Head of caudate nucleus (tissue), 42 donors: ENCODE measurements at regions not wholly inside any gene's neighbourhood (a gene's known extent, or its start where the extent isn't known, plus 50 kb on each side); places are given as distances from the start of the nearest gene placed in this dataset.
A peak's percentile ranks its signal among the peaks of the same experiment; 100 is the strongest.

ENCODE experiments used
- DNase-seq, 42 donors: peaks; one replicate each; pipeline versions ENCODE4 v3.0.0 to v3.0.0-alpha.2; 2020 to 2021; ENCODE audit warnings: mixed read lengths in 7 of 42
- intact Hi-C: fragments of 100-400 bp; cut with DNase I; formaldehyde crosslinking; loops from one replicate; pipeline ENCODE4 v1.15.0; 2022

- intact Hi-C loops: no loop called here
- no peak for DNase-seq
Measured at GRCh38 chr11:130629039-130629438, 180.6 kb downstream of the ADAMTS15 start.

GRCh38 chr11:130631119-130631518 is 182.7 kb downstream of the ADAMTS15 start:
- intact Hi-C loops: no loop called here
- no peak for DNase-seq

- intact Hi-C loops: no loop called here
- DNase-seq: no peak
Measured at GRCh38 chr11:130633466-130633865, 185.0 kb downstream of the ADAMTS15 start.

- DNase-seq: peak in 1 of 42 donors; percentile 8
- intact Hi-C loops: no loop called here
Measured at GRCh38 chr11:130634186-130634585, 185.7 kb downstream of the ADAMTS15 start.

GRCh38 chr11:130634961-130635473 is 186.6 kb downstream of the ADAMTS15 start:
- peak in 2 of 42 donors; percentile 14 to 42 for DNase-seq
- intact Hi-C loops: no loop called here

GRCh38 chr11:130635937-130636630 is 187.6 kb downstream of the ADAMTS15 start:
- peak in 1 of 42 donors; percentile 16 for DNase-seq
- intact Hi-C loops: no loop called here

- intact Hi-C loops: no loop called here
- DNase-seq: peak in 5 of 42 donors; percentile 20 to 53 (median 25)
Measured at GRCh38 chr11:130636722-130637464, 188.4 kb downstream of the ADAMTS15 start.

- intact Hi-C loops: no loop called here
- peak in 1 of 42 donors; percentile 7 for DNase-seq
Measured at GRCh38 chr11:130637566-130637965, 189.1 kb downstream of the ADAMTS15 start.

- intact Hi-C loops: no loop called here
- DNase-seq: peak in 1 of 42 donors; percentile 39
Measured at GRCh38 chr11:130638033-130638432, 189.6 kb downstream of the ADAMTS15 start.

GRCh38 chr11:130638624-130639023 is 190.2 kb downstream of the ADAMTS15 start:
- DNase-seq: peak in 2 of 42 donors; percentile 8 to 10
- intact Hi-C loops: no loop called here

- intact Hi-C loops: no loop called here
- DNase-seq: no peak
Measured at GRCh38 chr11:130639369-130639768, 190.9 kb downstream of the ADAMTS15 start.

- DNase-seq: peak in 2 of 42 donors; percentile 31 to 34
- intact Hi-C loops: no loop called here
Measured at GRCh38 chr11:130640526-130640925, 192.1 kb downstream of the ADAMTS15 start.

- intact Hi-C loops: no loop called here
- peak in 2 of 42 donors; percentile 2 to 10 for DNase-seq
Measured at GRCh38 chr11:130641876-130642275, 193.4 kb downstream of the ADAMTS15 start.

- intact Hi-C loops: no loop called here
- peak in 1 of 42 donors; percentile 27 for DNase-seq
Measured at GRCh38 chr11:130642994-130643393, 194.5 kb downstream of the ADAMTS15 start.

- DNase-seq: peak in 1 of 42 donors; percentile 26
- intact Hi-C loops: no loop called here
Measured at GRCh38 chr11:130644187-130644586, 195.7 kb downstream of the ADAMTS15 start.

- peak in 2 of 42 donors; percentile 4 to 16 for DNase-seq
- intact Hi-C loops: no loop called here
Measured at GRCh38 chr11:130645164-130645842, 196.9 kb downstream of the ADAMTS15 start.

- intact Hi-C loops: no loop called here
- DNase-seq: peak in 2 of 42 donors; percentile 19 to 34
Measured at GRCh38 chr11:130645843-130646197, 197.4 kb downstream of the ADAMTS15 start.

- intact Hi-C loops: no loop called here
- peak in 1 of 42 donors; percentile 24 for DNase-seq
Measured at GRCh38 chr11:130646881-130647280, 198.4 kb downstream of the ADAMTS15 start.

- intact Hi-C loops: no loop called here
- DNase-seq: peak in 1 of 42 donors; percentile 25
Measured at GRCh38 chr11:130647371-130647770, 198.9 kb downstream of the ADAMTS15 start.

- DNase-seq: peak in 2 of 42 donors; percentile 31 to 37
- intact Hi-C loops: no loop called here
Measured at GRCh38 chr11:130649801-130650200, 201.4 kb downstream of the ADAMTS15 start.
